ENCODE measurements at regions not wholly inside any gene's neighbourhood (a gene's known extent, or its start where the extent isn't known, plus 50 kb on each side); places are given as distances from the start of the nearest gene placed in this dataset.

DNA sequence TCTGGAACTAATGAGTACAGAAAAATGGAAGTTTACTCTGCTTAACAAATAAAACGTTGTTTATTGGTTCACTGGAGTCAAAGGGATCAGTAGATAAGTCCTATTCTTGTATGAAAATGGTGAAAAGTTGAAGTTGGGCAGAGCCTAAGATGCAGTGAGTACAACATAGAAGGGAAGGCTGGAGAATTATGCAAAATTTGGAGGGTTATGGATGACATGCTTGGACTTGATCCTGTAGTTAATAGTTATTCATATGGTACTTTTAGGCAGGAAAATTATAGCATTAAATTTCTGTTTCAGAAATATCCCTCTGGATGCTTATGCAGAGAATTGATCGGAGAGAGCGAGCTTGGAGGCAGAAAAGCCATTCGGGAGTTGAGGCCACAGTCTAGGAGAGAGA, 167.6 kb downstream of the KCNS3 start:
- no peak for TF ChIP-seq POLR2A (IDR thresholded peaks at IDR 0.05)
- TF ChIP-seq, protein P1, sequence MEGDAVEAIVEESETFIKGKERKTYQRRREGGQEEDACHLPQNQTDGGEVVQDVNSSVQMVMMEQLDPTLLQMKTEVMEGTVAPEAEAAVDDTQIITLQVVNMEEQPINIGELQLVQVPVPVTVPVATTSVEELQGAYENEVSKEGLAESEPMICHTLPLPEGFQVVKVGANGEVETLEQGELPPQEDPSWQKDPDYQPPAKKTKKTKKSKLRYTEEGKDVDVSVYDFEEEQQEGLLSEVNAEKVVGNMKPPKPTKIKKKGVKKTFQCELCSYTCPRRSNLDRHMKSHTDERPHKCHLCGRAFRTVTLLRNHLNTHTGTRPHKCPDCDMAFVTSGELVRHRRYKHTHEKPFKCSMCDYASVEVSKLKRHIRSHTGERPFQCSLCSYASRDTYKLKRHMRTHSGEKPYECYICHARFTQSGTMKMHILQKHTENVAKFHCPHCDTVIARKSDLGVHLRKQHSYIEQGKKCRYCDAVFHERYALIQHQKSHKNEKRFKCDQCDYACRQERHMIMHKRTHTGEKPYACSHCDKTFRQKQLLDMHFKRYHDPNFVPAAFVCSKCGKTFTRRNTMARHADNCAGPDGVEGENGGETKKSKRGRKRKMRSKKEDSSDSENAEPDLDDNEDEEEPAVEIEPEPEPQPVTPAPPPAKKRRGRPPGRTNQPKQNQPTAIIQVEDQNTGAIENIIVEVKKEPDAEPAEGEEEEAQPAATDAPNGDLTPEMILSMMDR (IDR thresholded peaks at IDR 0.05): no peak

Data from ovary (tissue), 3 donors.